Activated T-cell treated with anti-CD3 and anti-CD28 coated beads, Interleukin-2, amount 50 U/mL, for 72 hours (primary cell): ENCODE measurements at regions not wholly inside any gene's neighbourhood (a gene's known extent, or its start where the extent isn't known, plus 50 kb on each side); places are given as distances from the start of the nearest gene placed in this dataset.
A peak's percentile ranks its signal among the peaks of the same experiment; 100 is the strongest.

Experiments used
- ATAC-seq, 2 donors: fragments of 150-1000 bp; cut with Tn5 transposase; replicated peaks in 1 of 2; 2 replicates each; pipeline ENCODE4 v1.10.0; 2021; ENCODE audit warnings: moderate library complexity in 2 of 2, mild to moderate bottlenecking in 1 of 2
- DNase-seq, 2 donors: peaks; one replicate each; pipeline ENCODE4 v3.0.0; 2021 to 2022; ENCODE audit warnings: mixed read lengths in 1 of 2
- H3K27ac Mint-ChIP-seq: one replicate; pipeline ENCODE4 v1.8.0; 2022; ENCODE audit warnings: mild to moderate bottlenecking, moderate library complexity, mixed read lengths
- H3K27me3 Mint-ChIP-seq: one replicate; pipeline ENCODE4 v1.8.0; 2022; ENCODE audit warnings: low read depth, mixed read lengths
- H3K36me3 Mint-ChIP-seq, 2 donors: one replicate each; pipeline ENCODE4 v1.8.0; 2022; ENCODE audit warnings: mixed read lengths in 2 of 2, mild to moderate bottlenecking in 1 of 2; ENCODE audit not compliant: insufficient read depth in 2 of 2
- H3K4me1 Mint-ChIP-seq: one replicate; pipeline ENCODE4 v1.8.0; 2022; ENCODE audit warnings: low read depth, mixed read lengths
- H3K4me3 Mint-ChIP-seq, 2 donors: one replicate each; pipeline ENCODE4 v1.8.0; 2022; ENCODE audit warnings: mild to moderate bottlenecking in 2 of 2, mixed read lengths in 2 of 2, moderate library complexity in 2 of 2
- H3K9me3 Mint-ChIP-seq, 2 donors: one replicate each; pipeline ENCODE4 v1.8.0; 2022; ENCODE audit warnings: mixed read lengths in 2 of 2

- H3K4me1 Mint-ChIP-seq, result no peaks in the 10 kb centered on the region
- H3K27ac Mint-ChIP-seq, result no peak overlapping the region
- peaks cover 2% of the 10 kb centered on the region in 2 donors for H3K9me3 Mint-ChIP-seq
- H3K4me3 Mint-ChIP-seq, result no peak overlapping the region
- DNase-seq, result no peak
- H3K27me3 Mint-ChIP-seq, result no peaks in the 10 kb centered on the region
- ATAC-seq, result no peak
- no peaks in the 10 kb centered on the region for H3K36me3 Mint-ChIP-seq
Measured at GRCh38 chr18:43735570-43735969, 458.3 kb upstream of the SYT4 start.

GRCh38 chr18:43744960-43745745 lies 467.9 kb upstream of the SYT4 start:
- H3K4me1 Mint-ChIP-seq, result no peaks in the 10 kb centered on the region
- no peak for ATAC-seq
- no peaks in the 10 kb centered on the region for H3K36me3 Mint-ChIP-seq

GRCh38 chr18:43751203-43751602 lies 473.9 kb upstream of the SYT4 start:
- ATAC-seq (no peak), DNase-seq (no peak)
- H3K4me3 Mint-ChIP-seq, result no peak overlapping the region
- peak overlapping the region; percentile 65 for H3K27ac Mint-ChIP-seq
- peaks cover 3 to 4% of the 10 kb centered on the region in 2 donors for H3K9me3 Mint-ChIP-seq
- no peaks in the 10 kb centered on the region for H3K27me3 Mint-ChIP-seq
- no peaks in the 10 kb centered on the region for H3K4me1 Mint-ChIP-seq
- no peaks in the 10 kb centered on the region for H3K36me3 Mint-ChIP-seq

More at GRCh38 chr18:43744960-43745745, 467.9 kb upstream of the SYT4 start:
- Mint-ChIP-seq H3K9me3 (peaks cover 4 to 11% of the 10 kb centered on the region in 2 donors), H3K27me3 (no peaks in the 10 kb centered on the region), H3K27ac (no peak overlapping the region), H3K4me3 (no peak overlapping the region)
- no peak for DNase-seq

- Mint-ChIP-seq H3K36me3 (no peaks in the 10 kb centered on the region), H3K27ac (no peak overlapping the region), H3K4me3 (no peak overlapping the region), H3K9me3 (no peaks in the 10 kb centered on the region), H3K27me3 (no peaks in the 10 kb centered on the region), H3K4me1 (no peaks in the 10 kb centered on the region)
- ATAC-seq (no peak), DNase-seq (no peak)
Measured at GRCh38 chr18:43751835-43752234, 474.5 kb upstream of the SYT4 start.

- Mint-ChIP-seq H3K9me3 (peaks cover 2 to 7% of the 10 kb centered on the region in 2 donors), H3K27ac (no peak overlapping the region), H3K36me3 (no peaks in the 10 kb centered on the region), H3K4me1 (no peaks in the 10 kb centered on the region), H3K27me3 (no peaks in the 10 kb centered on the region), H3K4me3 (no peak overlapping the region)
- DNase-seq (no peak), ATAC-seq (no peak)
Measured at GRCh38 chr18:43757273-43757672, 480.0 kb upstream of the SYT4 start.

GRCh38 chr18:43758734-43759133 lies 481.4 kb upstream of the SYT4 start:
- H3K36me3 Mint-ChIP-seq, result no peaks in the 10 kb centered on the region
- DNase-seq, result no peak
- peaks cover 2 to 7% of the 10 kb centered on the region in 2 donors for H3K9me3 Mint-ChIP-seq
- no peak for ATAC-seq
- H3K27ac Mint-ChIP-seq, result no peak overlapping the region
- no peak overlapping the region for H3K4me3 Mint-ChIP-seq
- no peaks in the 10 kb centered on the region for H3K27me3 Mint-ChIP-seq
- no peaks in the 10 kb centered on the region for H3K4me1 Mint-ChIP-seq

GRCh38 chr18:43760010-43760409 lies 482.7 kb upstream of the SYT4 start:
- ATAC-seq (no peak), DNase-seq (no peak)
- H3K27ac Mint-ChIP-seq, result no peak overlapping the region
- peaks cover 2 to 7% of the 10 kb centered on the region in 2 donors for H3K9me3 Mint-ChIP-seq
- no peaks in the 10 kb centered on the region for H3K27me3 Mint-ChIP-seq
- H3K36me3 Mint-ChIP-seq, result no peaks in the 10 kb centered on the region
- H3K4me1 Mint-ChIP-seq, result no peaks in the 10 kb centered on the region
- no peak overlapping the region for H3K4me3 Mint-ChIP-seq

- Mint-ChIP-seq H3K9me3 (peaks cover 5 to 10% of the 10 kb centered on the region in 2 donors), H3K27ac (no peak overlapping the region)
- ATAC-seq, result no peak
Measured at GRCh38 chr18:43772907-43773306, 495.6 kb upstream of the SYT4 start.

GRCh38 chr18:43774497-43774896 lies 497.2 kb upstream of the SYT4 start:
- no peak for ATAC-seq
- no peak overlapping the region for H3K27ac Mint-ChIP-seq
- H3K4me3 Mint-ChIP-seq, result no peak overlapping the region
- H3K36me3 Mint-ChIP-seq, result no peaks in the 10 kb centered on the region
- H3K4me1 Mint-ChIP-seq, result no peaks in the 10 kb centered on the region
- no peak for DNase-seq
- H3K9me3 Mint-ChIP-seq, result peaks cover 5 to 8% of the 10 kb centered on the region in 2 donors
- H3K27me3 Mint-ChIP-seq, result no peaks in the 10 kb centered on the region

More at GRCh38 chr18:43772907-43773306, 495.6 kb upstream of the SYT4 start:
- Mint-ChIP-seq H3K27me3 (no peaks in the 10 kb centered on the region), H3K36me3 (no peaks in the 10 kb centered on the region), H3K4me3 (no peak overlapping the region), H3K4me1 (no peaks in the 10 kb centered on the region)
- no peak for DNase-seq

GRCh38 chr18:43775591-43775990 lies 498.3 kb upstream of the SYT4 start:
- Mint-ChIP-seq H3K27me3 (no peaks in the 10 kb centered on the region), H3K4me3 (no peak overlapping the region), H3K27ac (no peak overlapping the region), H3K9me3 (peaks cover 7 to 8% of the 10 kb centered on the region in 2 donors), H3K4me1 (no peaks in the 10 kb centered on the region), H3K36me3 (no peaks in the 10 kb centered on the region)
- DNase-seq (no peak), ATAC-seq (no peak)

- DNase-seq (no peak), ATAC-seq (no peak)
- H3K9me3 Mint-ChIP-seq, result peaks cover 5 to 8% of the 10 kb centered on the region in 2 donors
- no peaks in the 10 kb centered on the region for H3K27me3 Mint-ChIP-seq
- H3K4me3 Mint-ChIP-seq, result no peak overlapping the region
- no peaks in the 10 kb centered on the region for H3K4me1 Mint-ChIP-seq
- no peaks in the 10 kb centered on the region for H3K36me3 Mint-ChIP-seq
- H3K27ac Mint-ChIP-seq, result no peak overlapping the region
Measured at GRCh38 chr18:43776997-43777396, 499.7 kb upstream of the SYT4 start.

- Mint-ChIP-seq H3K4me1 (no peaks in the 10 kb centered on the region), H3K27me3 (no peaks in the 10 kb centered on the region)
- ATAC-seq, result no peak
Measured at GRCh38 chr18:43777636-43778304, 500.5 kb upstream of the SYT4 start.

GRCh38 chr18:43780782-43781340 lies 503.6 kb upstream of the SYT4 start:
- Mint-ChIP-seq H3K9me3 (peaks cover 3 to 5% of the 10 kb centered on the region in 2 donors), H3K4me3 (no peak overlapping the region), H3K27me3 (no peaks in the 10 kb centered on the region), H3K4me1 (no peaks in the 10 kb centered on the region), H3K36me3 (no peaks in the 10 kb centered on the region), H3K27ac (no peak overlapping the region)
- no peak for DNase-seq
- ATAC-seq, result no peak

More at GRCh38 chr18:43777636-43778304, 500.5 kb upstream of the SYT4 start:
- DNase-seq, result no peak
- Mint-ChIP-seq H3K9me3 (peaks cover 5 to 8% of the 10 kb centered on the region in 2 donors), H3K36me3 (no peaks in the 10 kb centered on the region), H3K4me3 (no peak overlapping the region), H3K27ac (no peak overlapping the region)
